ENCODE measurements at regions not wholly inside any gene's neighbourhood (a gene's known extent, or its start where the extent isn't known, plus 50 kb on each side); places are given as distances from the start of the nearest gene placed in this dataset.

GRCh38 chr10:60521974-60522405 is 132.3 kb upstream of the ANK3 start:
- WGBS, 4 donors = 53 to 75% (median 67%) methylated on average over 3 of the region's 3 CpGs
- Histone ChIP-seq H3K4me1 (replicated peaks in 1 of 2) (no peaks in the 10 kb centered on the region), H3K36me3 (replicated peaks in 1 of 2) (no peaks in the 10 kb centered on the region), H3K9me3 (replicated peaks in 1 of 3) (no peaks in the 10 kb centered on the region), H3K4me3 (no peak overlapping the region), H3K27ac (peak overlapping the region in 1 of 5 donors; percentile 24), H3K27me3 (no peaks in the 10 kb centered on the region)
- peak in 1 of 7 donors; percentile 62 for DNase-seq
- TF ChIP-seq POLR2A (IDR thresholded peaks at IDR 0.05) = no peak
- TF ChIP-seq CTCF (IDR thresholded peaks at IDR 0.05) = no peak
- intact Hi-C loops (cut with DNase I) = no loop called here

GRCh38 chr10:60518745-60519144 is 129.1 kb upstream of the ANK3 start:
- Histone ChIP-seq H3K4me3 (no peak overlapping the region), H3K27ac (no peak overlapping the region), H3K9me3 (replicated peaks in 1 of 3) (no peaks in the 10 kb centered on the region), H3K27me3 (no peaks in the 10 kb centered on the region), H3K36me3 (replicated peaks in 1 of 2) (no peaks in the 10 kb centered on the region), H3K4me1 (replicated peaks in 1 of 2) (no peaks in the 10 kb centered on the region)
- WGBS, 4 donors = 78 to 86% (median 83%) methylated on average over 4 of the region's 4 CpGs
- TF ChIP-seq CTCF (IDR thresholded peaks at IDR 0.05) (no peak), POLR2A (IDR thresholded peaks at IDR 0.05) (no peak)
- no peak for DNase-seq
- intact Hi-C loops (cut with DNase I) = no loop called here

GRCh38 chr10:60517805-60518204 is 128.1 kb upstream of the ANK3 start:
- DNase-seq = no peak
- H3K4me3 ChIP-seq = no peak overlapping the region
- no peaks in the 10 kb centered on the region for H3K36me3 ChIP-seq (replicated peaks in 1 of 2)
- H3K27me3 ChIP-seq = no peaks in the 10 kb centered on the region
- intact Hi-C loops (cut with DNase I) = no loop called here
- 78 to 95% (median 90%) methylated on average over 3 of the region's 3 CpGs for WGBS, 4 donors
- no peaks in the 10 kb centered on the region for H3K4me1 ChIP-seq (replicated peaks in 1 of 2)
- no peak overlapping the region for H3K27ac ChIP-seq
- no peak for TF ChIP-seq CTCF (IDR thresholded peaks at IDR 0.05)
- no peak for TF ChIP-seq POLR2A (IDR thresholded peaks at IDR 0.05)
- no peaks in the 10 kb centered on the region for H3K9me3 ChIP-seq (replicated peaks in 1 of 3)

- no peak for DNase-seq
- Histone ChIP-seq H3K27ac (no peak overlapping the region), H3K9me3 (replicated peaks in 1 of 3) (no peaks in the 10 kb centered on the region), H3K4me1 (replicated peaks in 1 of 2) (no peaks in the 10 kb centered on the region), H3K4me3 (no peak overlapping the region), H3K27me3 (no peaks in the 10 kb centered on the region), H3K36me3 (replicated peaks in 1 of 2) (no peaks in the 10 kb centered on the region)
- TF ChIP-seq CTCF (IDR thresholded peaks at IDR 0.05) (no peak), POLR2A (IDR thresholded peaks at IDR 0.05) (no peak)
- intact Hi-C loops (cut with DNase I) = no loop called here
These were observed 123.6 kb upstream of the ANK3 start for GRCh38 chr10:60513281-60513680.

Measured in adrenal gland (tissue), 9 donors.